Gastroesophageal sphincter (tissue), 4 donors: ENCODE measurements at regions not wholly inside any gene's neighbourhood (a gene's known extent, or its start where the extent isn't known, plus 50 kb on each side); places are given as distances from the start of the nearest gene placed in this dataset.

Source experiments
- ATAC-seq: fragments of 150-250 bp; one replicate; pipeline ENCODE4 v1.9.1; 2016; ENCODE audit warnings: mild to moderate bottlenecking, moderate library complexity
- H3K27ac ChIP-seq, 4 donors: fragments of 200-600 bp; sonication (generic) in 3 of 4; 1 replicate in 3 of 4; 2 replicates in 1 of 4; pipeline ENCODE4 v1.5.1; 2016 to 2019
- H3K27me3 ChIP-seq: fragments of 200-600 bp; sonication (generic); one replicate; pipeline ENCODE4 v1.5.1; 2019
- H3K36me3 ChIP-seq, 2 donors: fragments of 200-600 bp; sonication (generic); one replicate each; pipeline ENCODE4 v1.5.1; 2019; ENCODE audit warnings: control low read depth in 1 of 2
- H3K4me1 ChIP-seq, 3 donors: fragments of 200-600 bp; sonication (generic); 1 replicate in 2 of 3; 2 replicates in 1 of 3; pipeline ENCODE4 v1.5.1; 2016 to 2019; ENCODE audit warnings: control low read depth in 2 of 3
- H3K4me3 ChIP-seq, 2 donors: fragments of 200-600 bp; sonication (generic); one replicate each; pipeline ENCODE4 v1.5.1; 2019; ENCODE audit warnings: mild to moderate bottlenecking in 1 of 2, moderate library complexity in 1 of 2
- H3K9me3 ChIP-seq, 3 donors: fragments of 200-600 bp; sonication (generic); one replicate each; pipeline ENCODE4 v1.5.1; 2017 to 2019; ENCODE audit warnings: control low read depth in 2 of 3
- EP300 ChIP-seq: sonication (generic); formaldehyde crosslinking; IDR thresholded peaks from one replicate; pipeline ENCODE4 v1.6.1; 2017; ENCODE audit warnings: antibody characterized with exemption, mild to moderate bottlenecking
- POLR2A ChIP-seq, 2 donors: fragments of 450-650 bp; IDR thresholded peaks; one replicate each; pipeline ENCODE4 v1.6.1; 2017; ENCODE audit warnings: antibody characterized with exemption in 2 of 2, mild to moderate bottlenecking in 2 of 2, moderate library complexity in 1 of 2
- POLR2AphosphoS5 ChIP-seq: sonication (generic); formaldehyde crosslinking; IDR thresholded peaks from one replicate; pipeline ENCODE4 v1.6.1; 2017; ENCODE audit warnings: antibody characterized with exemption
- WGBS, 2 donors: methylation state at CpG; one replicate each; pipeline ENCODE4 v1.1.5; 2018; ENCODE audit warnings: low coverage in 1 of 2; 5-methylcytosine and 5-hydroxymethylcytosine counted together
- TF ChIP-seq, protein P1 (sequence below), 4 experiments: fragments of 200-600 bp in 2 of 4; fragments of 450-650 bp in 2 of 4; sonication (generic) in 1 of 4; IDR thresholded peaks; one replicate each; pipeline ENCODE4 v1.5.1; 2017 to 2019; ENCODE audit warnings: antibody characterized with exemption in 4 of 4, mild to moderate bottlenecking in 2 of 4, moderate library complexity in 2 of 4

DNA sequence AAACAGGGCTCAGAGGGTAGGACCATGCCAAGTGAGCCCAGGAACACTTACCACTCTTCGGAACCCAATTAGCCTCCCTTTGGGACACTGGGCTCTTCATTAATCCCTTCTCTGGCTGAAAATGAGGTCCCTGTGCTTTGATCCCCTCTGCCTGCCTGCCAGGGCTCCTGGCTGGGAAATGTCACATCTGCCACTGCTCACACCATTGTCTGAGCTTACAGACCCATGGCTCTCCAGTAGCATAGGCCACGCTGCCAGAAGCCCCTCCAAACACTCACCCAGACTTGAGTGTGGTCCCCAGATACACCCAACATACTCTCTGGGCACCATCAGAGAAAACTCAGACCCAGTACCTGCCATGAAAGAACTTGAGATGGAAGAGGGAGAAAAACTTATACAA, 287.3 kb downstream of the XXYLT1 start:
- Histone ChIP-seq H3K4me3 (no peak overlapping the region), H3K9me3 (peaks cover 0 to 5% (median 0%) of the 10 kb centered on the region in 3 donors), H3K36me3 (no peaks in the 10 kb centered on the region), H3K27me3 (no peaks in the 10 kb centered on the region), H3K27ac (no peak overlapping the region), H3K4me1 (peaks cover 0 to 13% (median 7%) of the 10 kb centered on the region in 3 donors)
- 88 to 100% methylated on average over 1 of the region's 2 CpGs for WGBS, 2 donors
- TF ChIP-seq POLR2AphosphoS5 (no peak), EP300 (no peak), POLR2A (IDR thresholded peaks at IDR 0.05) (no peak)
- TF ChIP-seq, protein P1, sequence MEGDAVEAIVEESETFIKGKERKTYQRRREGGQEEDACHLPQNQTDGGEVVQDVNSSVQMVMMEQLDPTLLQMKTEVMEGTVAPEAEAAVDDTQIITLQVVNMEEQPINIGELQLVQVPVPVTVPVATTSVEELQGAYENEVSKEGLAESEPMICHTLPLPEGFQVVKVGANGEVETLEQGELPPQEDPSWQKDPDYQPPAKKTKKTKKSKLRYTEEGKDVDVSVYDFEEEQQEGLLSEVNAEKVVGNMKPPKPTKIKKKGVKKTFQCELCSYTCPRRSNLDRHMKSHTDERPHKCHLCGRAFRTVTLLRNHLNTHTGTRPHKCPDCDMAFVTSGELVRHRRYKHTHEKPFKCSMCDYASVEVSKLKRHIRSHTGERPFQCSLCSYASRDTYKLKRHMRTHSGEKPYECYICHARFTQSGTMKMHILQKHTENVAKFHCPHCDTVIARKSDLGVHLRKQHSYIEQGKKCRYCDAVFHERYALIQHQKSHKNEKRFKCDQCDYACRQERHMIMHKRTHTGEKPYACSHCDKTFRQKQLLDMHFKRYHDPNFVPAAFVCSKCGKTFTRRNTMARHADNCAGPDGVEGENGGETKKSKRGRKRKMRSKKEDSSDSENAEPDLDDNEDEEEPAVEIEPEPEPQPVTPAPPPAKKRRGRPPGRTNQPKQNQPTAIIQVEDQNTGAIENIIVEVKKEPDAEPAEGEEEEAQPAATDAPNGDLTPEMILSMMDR (IDR thresholded peaks at IDR 0.05) = no peak
- no peak for ATAC-seq

DNA sequence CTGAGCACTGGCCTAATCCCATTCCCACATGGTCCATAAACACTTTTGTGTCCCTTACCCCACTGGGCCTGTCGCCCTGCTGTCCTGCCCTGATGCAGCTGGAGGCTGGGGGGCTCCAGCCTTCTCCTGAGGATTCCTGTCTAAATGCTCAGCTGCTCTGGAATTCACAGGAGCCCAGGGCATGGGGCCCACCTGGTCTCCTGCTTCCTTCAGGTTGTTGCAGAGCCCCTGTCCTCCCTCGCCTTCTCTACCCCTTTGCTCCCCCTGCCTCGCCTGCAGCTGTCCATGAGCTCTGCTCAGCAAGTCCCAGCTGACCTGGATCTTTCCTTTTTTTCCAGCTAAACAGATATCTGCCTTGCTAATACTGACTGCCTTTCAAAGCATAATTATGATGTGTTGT, 286.9 kb downstream of the XXYLT1 start:
- Histone ChIP-seq H3K4me1 (peaks cover 0 to 13% (median 7%) of the 10 kb centered on the region in 3 donors), H3K9me3 (peaks cover 0 to 5% (median 0%) of the 10 kb centered on the region in 3 donors), H3K27me3 (no peaks in the 10 kb centered on the region), H3K36me3 (no peaks in the 10 kb centered on the region), H3K4me3 (no peak overlapping the region), H3K27ac (no peak overlapping the region)
- 84 to 90% methylated on average over 3 of the region's 3 CpGs for WGBS, 2 donors
- TF ChIP-seq POLR2A (IDR thresholded peaks at IDR 0.05) (no peak), POLR2AphosphoS5 (no peak), EP300 (no peak)
- TF ChIP-seq, protein P1 (IDR thresholded peaks at IDR 0.05) = no peak
- ATAC-seq = no peak

DNA sequence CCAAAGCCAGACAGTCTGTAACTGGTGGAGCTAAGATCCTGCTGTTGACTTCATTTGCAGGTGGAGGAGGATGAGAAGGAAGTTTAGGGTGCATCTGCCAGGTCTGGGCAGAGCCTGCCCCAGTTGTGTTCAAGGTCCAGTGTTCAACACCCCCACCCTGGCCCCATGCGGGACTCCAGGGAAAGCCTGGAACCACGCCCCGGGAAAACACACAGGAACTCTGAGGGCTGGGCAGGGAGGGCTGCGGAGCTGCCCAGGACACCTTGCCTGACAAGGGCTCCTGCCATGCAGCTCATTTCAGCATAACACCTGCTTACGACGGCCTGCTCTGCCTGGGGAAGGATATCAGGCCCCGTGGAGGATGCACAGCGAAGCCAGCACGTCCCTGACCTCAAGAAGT, 286.3 kb downstream of the XXYLT1 start:
- H3K4me3 ChIP-seq = peak overlapping the region in 1 of 2 donors; percentile 37
- H3K27ac ChIP-seq = no peak overlapping the region
- ATAC-seq = peak; percentile 4

DNA sequence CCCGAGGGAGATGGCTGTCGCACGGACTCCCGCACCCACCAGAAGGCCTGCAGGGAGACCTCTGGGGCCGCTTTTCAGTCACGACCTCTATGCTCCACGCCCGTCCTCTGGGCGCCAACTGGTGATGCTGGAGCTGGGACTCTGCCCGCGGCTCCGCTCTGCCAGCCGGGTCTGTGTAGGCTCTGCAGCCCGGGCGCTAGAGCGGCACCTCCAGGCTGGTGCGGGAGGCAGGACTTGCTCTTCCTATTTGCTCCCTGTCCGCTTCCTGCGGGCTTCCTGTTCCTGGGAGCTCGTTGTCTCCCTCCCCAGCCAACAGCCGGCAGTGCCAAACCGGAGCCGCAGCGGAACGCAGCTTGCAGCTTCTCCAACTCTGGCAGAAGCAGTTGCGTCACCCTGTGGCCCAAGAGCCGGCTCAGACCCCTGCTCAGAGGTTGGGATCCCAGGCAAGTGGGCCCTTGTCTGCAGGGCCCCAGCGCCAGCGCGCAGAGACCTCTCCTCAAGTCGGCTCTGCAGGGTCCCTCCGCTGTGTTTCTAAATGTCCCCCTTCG, 285.9 kb downstream of the XXYLT1 start:
- peak; percentile 80 for ATAC-seq
- H3K27me3 ChIP-seq = no peaks in the 10 kb centered on the region
- H3K9me3 ChIP-seq = peaks cover 0 to 5% (median 0%) of the 10 kb centered on the region in 3 donors
- 50 to 70% methylated on average over 2 of the region's 33 CpGs for WGBS, 2 donors
- peaks cover 0 to 13% (median 7%) of the 10 kb centered on the region in 3 donors for H3K4me1 ChIP-seq
- H3K36me3 ChIP-seq = no peaks in the 10 kb centered on the region
- peak overlapping the region in 1 of 2 donors; percentile 37 for H3K4me3 ChIP-seq
- peak overlapping the region in 1 of 4 donors; percentile 37 for H3K27ac ChIP-seq
- TF ChIP-seq POLR2AphosphoS5 = no peak
- TF ChIP-seq, protein P1 (IDR thresholded peaks at IDR 0.05) = peak in 2 of 4 experiments; percentile 27 to 50
- no peak for TF ChIP-seq POLR2A (IDR thresholded peaks at IDR 0.05)

More for the DNA sequence above, 286.3 kb downstream of the XXYLT1 start:
- WGBS, 2 donors = no CpG with 5 or more reads among the region's 9 CpGs
- no peaks in the 10 kb centered on the region for H3K27me3 ChIP-seq
- peaks cover 0 to 13% (median 7%) of the 10 kb centered on the region in 3 donors for H3K4me1 ChIP-seq
- peaks cover 0 to 5% (median 0%) of the 10 kb centered on the region in 3 donors for H3K9me3 ChIP-seq
- no peaks in the 10 kb centered on the region for H3K36me3 ChIP-seq
- TF ChIP-seq POLR2AphosphoS5 (no peak), EP300 (no peak), POLR2A (IDR thresholded peaks at IDR 0.05) (no peak)
- TF ChIP-seq, protein P1 (IDR thresholded peaks at IDR 0.05) = no peak
